Spinal cord (tissue), 9 donors: ENCODE measurements at regions not wholly inside any gene's neighbourhood (a gene's known extent, or its start where the extent isn't known, plus 50 kb on each side); places are given as distances from the start of the nearest gene placed in this dataset.
"Not testable (repeated sequence)": the region's sequence is repeated elsewhere in the genome, so short reads cannot be mapped to it uniquely, and the experiment has no call there.

Experiments
- DNase-seq, 6 donors: peaks; one replicate each; pipeline versions ENCODE4 v3.0.0 to v3.0.0-alpha.2; 2013 to 2015; ENCODE audit warnings: low spot score in 6 of 6, low read depth in 4 of 6
- H3K27ac ChIP-seq: one replicate; pipeline ENCODE4 v1.5.1; 2013; ENCODE audit warnings: low read depth, low read length, control low read depth
- H3K27me3 ChIP-seq: one replicate; pipeline ENCODE4 v1.6.1; 2013; ENCODE audit warnings: low read length; ENCODE audit not compliant: control insufficient read depth, insufficient read depth
- H3K36me3 ChIP-seq: one replicate; pipeline ENCODE4 v1.6.1; 2013; ENCODE audit warnings: low read length; ENCODE audit not compliant: control insufficient read depth, insufficient read depth
- H3K4me1 ChIP-seq: one replicate; pipeline ENCODE4 v1.6.1; 2013; ENCODE audit warnings: low read length; ENCODE audit not compliant: control insufficient read depth, insufficient read depth
- H3K4me3 ChIP-seq: one replicate; pipeline ENCODE4 v1.5.1; 2013; ENCODE audit warnings: low read depth, low read length, control low read depth
- H3K9me3 ChIP-seq: one replicate; pipeline ENCODE4 v1.6.1; 2013; ENCODE audit warnings: low read length; ENCODE audit not compliant: control insufficient read depth, insufficient read depth
- WGBS: methylation state at CpG from one replicate; pipeline ENCODE4 v1.1.5; 2013; ENCODE audit warnings: missing lambda C conversion rate; ENCODE audit not compliant: insufficient coverage; 5-methylcytosine and 5-hydroxymethylcytosine counted together
- donor health status: healthy.

DNA sequence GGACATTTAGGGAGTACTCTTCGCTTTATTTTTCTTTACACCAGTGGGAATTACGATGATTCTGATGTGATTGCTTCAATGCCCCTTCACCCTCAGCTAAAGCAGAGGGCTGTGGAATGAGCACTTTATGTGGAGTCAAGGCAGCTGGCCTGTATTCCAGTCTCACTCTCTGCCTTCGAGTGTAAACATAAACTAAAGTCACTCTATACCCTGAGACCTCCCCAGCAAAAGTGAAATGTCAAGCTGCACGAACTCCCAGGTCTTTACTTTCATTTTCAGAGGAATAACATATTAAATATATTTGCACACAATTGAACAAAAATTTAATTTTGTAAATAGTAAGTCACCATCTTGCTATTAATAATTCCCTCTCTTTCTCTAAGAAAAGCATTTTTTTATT, 557.1 kb downstream of the DACH1 start:
- Histone ChIP-seq H3K27me3 (no peaks in the 10 kb centered on the region), H3K9me3 (no peaks in the 10 kb centered on the region), H3K27ac (no peak overlapping the region), H3K4me3 (no peak overlapping the region), H3K36me3 (no peaks in the 10 kb centered on the region), H3K4me1 (no peaks in the 10 kb centered on the region)
- WGBS = no CpG with 5 or more reads among the region's 4 CpGs
- DNase-seq = no peak

DNA sequence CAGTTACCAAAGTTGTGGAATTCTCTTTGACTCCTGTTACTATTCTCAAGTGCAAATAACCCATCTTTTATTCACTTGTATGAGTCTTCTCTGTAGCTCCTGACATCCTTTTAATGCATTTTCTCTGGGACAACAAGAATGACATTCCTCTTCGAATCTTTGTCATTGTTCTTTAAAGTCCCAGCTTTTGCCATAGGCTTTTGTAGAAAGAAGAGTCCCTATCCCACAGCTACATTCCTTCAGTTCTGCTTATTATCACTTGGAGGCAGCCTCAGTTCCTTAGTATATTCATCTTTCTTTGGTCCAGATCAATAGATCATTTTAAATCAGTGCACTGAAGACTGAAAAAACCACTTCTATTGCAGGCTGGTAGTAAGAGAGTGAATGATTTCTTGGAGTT, 560.2 kb downstream of the DACH1 start:
- Histone ChIP-seq H3K27me3 (no peaks in the 10 kb centered on the region), H3K36me3 (no peaks in the 10 kb centered on the region), H3K9me3 (no peaks in the 10 kb centered on the region), H3K27ac (no peak overlapping the region), H3K4me1 (no peaks in the 10 kb centered on the region), H3K4me3 (no peak overlapping the region)
- WGBS = 20% methylated on average over 1 of the region's 1 CpG
- no peak for DNase-seq

DNA sequence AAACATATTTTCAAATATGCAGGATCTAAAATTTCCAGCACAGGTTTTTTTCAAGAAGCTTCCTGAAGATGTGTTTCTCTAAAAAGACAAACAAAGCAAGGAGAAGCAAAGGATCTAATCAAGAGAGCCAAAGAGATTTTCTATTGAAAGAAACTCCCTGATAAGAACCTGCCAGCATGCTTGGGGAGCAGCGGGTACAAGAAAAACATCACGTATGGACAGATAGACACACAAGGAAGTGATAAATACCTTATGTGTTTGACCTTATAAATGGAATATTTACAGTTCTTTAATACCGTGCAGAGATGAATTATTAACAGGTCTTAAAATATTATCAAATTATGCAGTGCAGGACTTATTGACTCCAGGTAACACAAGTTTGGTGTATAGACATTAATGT, 562.1 kb downstream of the DACH1 start:
- no peak overlapping the region for H3K27ac ChIP-seq
- no CpG with 5 or more reads among the region's 3 CpGs for WGBS
- no peaks in the 10 kb centered on the region for H3K4me1 ChIP-seq
- no peak overlapping the region for H3K4me3 ChIP-seq
- H3K36me3 ChIP-seq = no peaks in the 10 kb centered on the region
- no peaks in the 10 kb centered on the region for H3K9me3 ChIP-seq
- no peak for DNase-seq
- H3K27me3 ChIP-seq = no peaks in the 10 kb centered on the region

DNA sequence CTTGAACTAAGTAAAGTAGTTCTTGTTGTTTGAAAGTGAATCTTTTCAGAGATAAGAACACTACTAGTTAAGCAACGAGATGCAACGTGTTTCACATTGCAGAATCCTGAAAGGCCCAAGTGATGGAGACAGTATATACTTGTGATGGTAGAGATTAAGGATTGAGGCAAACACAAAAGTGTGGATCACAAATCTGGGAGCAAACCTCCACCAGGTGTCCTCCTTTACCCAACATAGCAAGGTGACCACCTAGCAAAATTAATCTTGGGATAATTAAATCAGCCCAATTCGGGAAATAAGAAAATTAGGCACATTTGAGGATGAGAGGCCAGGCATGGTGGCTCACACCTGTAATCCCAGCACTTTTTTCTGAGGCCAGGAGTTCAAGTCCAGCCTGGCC, 563.9 kb downstream of the DACH1 start:
- Histone ChIP-seq H3K27me3 (no peaks in the 10 kb centered on the region), H3K36me3 (no peaks in the 10 kb centered on the region), H3K4me3 (no peak overlapping the region), H3K27ac (no peak overlapping the region), H3K4me1 (no peaks in the 10 kb centered on the region), H3K9me3 (no peaks in the 10 kb centered on the region)
- WGBS = 83% methylated on average over 1 of the region's 3 CpGs
- no peak for DNase-seq

DNA sequence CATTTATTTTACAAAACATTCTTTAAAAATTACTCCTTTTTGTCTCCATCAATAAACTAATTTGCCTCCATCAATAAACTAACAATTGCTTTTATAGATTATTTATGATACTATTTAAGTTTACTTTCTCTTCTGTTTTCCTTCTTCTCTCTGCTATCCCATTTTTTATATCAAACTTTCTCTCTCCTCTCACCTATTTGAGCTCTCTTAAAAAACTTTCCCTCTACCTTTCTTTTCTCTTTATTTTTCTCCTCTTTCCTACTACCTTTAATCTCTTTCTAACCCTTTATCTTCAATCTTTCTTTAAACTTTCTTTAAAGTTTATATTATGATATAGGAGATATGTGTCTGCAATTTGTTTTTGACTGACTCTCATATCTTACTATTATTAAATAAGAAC, 566.4 kb downstream of the DACH1 start:
- Histone ChIP-seq H3K27me3 (no peaks in the 10 kb centered on the region), H3K4me3 (no peak overlapping the region), H3K27ac (no peak overlapping the region), H3K4me1 (no peaks in the 10 kb centered on the region), H3K36me3 (no peaks in the 10 kb centered on the region), H3K9me3 (no peaks in the 10 kb centered on the region)
- no peak for DNase-seq

DNA sequence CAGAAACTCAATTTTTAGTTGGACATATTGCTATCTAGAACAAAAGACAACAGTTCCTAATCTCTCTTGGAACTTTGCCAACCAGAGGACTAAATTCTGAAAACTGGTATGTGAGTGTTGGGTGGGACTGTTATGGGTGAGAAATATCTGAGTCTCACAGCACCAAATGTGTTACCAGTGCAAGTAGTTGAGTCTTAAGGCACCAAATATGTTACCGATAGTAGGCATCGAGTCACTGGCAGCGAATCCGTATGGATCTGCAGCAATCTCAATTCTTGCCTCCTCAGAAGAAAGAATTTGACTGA, 575.2 kb downstream of the DACH1 start:
- WGBS = 99% methylated on average over 4 of the region's 4 CpGs
- no peaks in the 10 kb centered on the region for H3K36me3 ChIP-seq

DNA sequence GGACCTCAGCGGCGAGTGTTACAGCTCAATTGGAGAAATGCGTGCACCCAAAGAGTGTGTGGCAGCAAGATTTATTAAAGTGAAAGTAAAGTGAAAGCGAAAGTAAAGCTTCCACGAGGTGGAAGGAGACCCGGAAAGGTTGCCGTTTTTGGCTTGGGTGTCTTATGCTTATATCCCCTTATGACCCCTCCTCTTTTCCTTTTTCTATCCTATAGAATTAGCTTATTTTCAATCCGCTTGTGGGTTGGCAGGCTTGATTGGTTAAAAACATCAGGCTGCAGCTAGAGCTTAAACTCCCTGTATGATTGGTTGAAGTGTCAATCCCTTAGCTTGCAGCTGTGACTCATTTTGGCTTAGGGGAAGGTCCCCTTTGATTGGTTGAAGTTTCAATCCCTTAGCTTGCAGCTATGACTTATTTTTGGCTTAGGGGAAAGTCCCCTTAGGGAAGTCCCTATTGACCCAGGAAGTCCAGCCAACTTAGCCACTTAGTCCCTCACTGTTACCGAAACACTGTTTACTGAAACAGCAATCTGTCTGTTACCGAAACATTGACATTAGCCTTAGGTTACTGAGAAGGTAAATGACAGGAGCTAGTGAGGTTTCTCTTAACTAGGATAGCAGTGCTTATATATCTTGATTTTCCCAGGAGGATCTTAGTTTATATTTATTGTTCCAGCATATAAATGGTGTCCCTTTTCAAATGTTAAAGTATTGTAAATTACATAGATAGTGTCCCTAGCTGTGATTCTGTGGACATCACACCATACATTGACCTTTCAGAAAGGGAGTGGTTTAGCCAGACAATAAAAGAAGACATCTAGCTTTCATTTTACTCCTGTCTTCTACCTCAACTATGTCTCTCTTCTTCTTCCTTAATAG, 575.8 kb downstream of the DACH1 start:
- no peaks in the 10 kb centered on the region for H3K4me1 ChIP-seq
- no peak overlapping the region for H3K27ac ChIP-seq
- no peak for DNase-seq
- H3K27me3 ChIP-seq = no peaks in the 10 kb centered on the region
- H3K9me3 ChIP-seq = no peaks in the 10 kb centered on the region
- no peak overlapping the region for H3K4me3 ChIP-seq
- no peaks in the 10 kb centered on the region for H3K36me3 ChIP-seq
- 100% methylated on average over 3 of the region's 10 CpGs for WGBS

More for the DNA sequence above, 575.2 kb downstream of the DACH1 start:
- Histone ChIP-seq H3K27me3 (no peaks in the 10 kb centered on the region), H3K4me1 (no peaks in the 10 kb centered on the region), H3K9me3 (no peaks in the 10 kb centered on the region), H3K27ac (no peak overlapping the region), H3K4me3 (no peak overlapping the region)
- DNase-seq = no peak

DNA sequence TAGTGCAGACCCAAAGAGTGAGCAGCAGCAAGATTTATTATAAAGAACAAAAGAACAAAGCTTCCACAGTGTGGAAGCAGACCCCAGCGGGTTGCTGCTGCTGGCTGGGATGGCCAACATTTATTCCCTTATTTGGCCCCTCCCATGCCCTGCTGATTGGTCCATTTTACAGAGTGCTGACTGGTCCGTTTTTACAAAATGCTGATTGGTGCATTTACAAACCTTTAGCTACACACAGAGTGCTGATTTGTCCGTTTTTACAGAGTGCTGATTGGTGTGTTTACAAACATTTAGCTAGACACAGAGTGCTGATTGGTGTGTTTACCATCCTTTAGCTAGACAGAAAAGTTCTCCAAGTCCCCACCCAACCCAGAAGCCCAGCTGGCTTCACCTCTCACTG, 577.0 kb downstream of the DACH1 start:
- H3K4me3 ChIP-seq, H3K4me1 ChIP-seq, H3K27ac ChIP-seq, DNase-seq, H3K9me3 ChIP-seq, H3K36me3 ChIP-seq, H3K27me3 ChIP-seq: not testable (repeated sequence)
- WGBS = no CpG with 5 or more reads among the region's 3 CpGs

DNA sequence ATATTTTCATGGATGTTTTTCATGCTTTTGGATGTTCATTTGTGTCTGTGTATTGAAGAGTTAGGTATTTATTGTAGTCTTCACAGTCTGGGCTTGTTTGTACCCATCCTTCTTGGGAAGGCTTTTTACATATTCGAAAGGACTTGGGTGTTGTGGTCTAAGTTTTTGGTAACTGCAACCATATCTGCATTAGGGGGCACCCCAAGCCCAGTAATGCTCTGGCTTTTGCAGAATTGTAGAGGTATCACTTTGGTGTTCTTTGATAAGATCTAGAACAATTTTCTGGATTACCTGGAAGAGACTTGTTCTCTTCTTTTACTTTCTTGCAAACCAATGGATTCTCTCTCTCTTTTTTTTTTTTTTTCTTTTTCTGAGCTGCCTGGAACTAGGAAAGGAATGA, 581.3 kb downstream of the DACH1 start:
- Histone ChIP-seq H3K27ac (no peak overlapping the region), H3K4me3 (no peak overlapping the region), H3K27me3 (no peaks in the 10 kb centered on the region), H3K4me1 (no peaks in the 10 kb centered on the region), H3K9me3 (no peaks in the 10 kb centered on the region), H3K36me3 (no peaks in the 10 kb centered on the region)
- no CpG with 5 or more reads among the region's 1 CpG for whole genome bisulfite sequencing
- no peak for DNase-seq

DNA sequence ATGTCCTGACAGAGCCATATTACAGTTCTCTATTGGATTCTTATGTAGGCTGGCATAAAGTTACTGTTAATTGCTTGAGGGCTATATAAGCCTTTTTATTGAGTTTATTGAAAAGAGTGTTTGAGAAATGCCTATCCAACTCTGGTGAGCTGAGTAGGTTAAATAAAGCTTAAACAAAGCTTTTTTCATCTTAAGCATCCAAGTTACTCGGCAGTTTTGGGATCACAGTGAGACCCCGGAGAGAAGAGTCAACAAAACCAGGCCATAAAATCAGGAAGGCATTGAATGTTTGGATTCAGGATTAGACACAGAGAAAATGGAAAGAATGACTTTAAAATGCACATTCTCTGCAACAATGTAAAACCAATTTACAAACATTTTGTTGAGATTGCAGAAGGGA, 588.5 kb downstream of the DACH1 start:
- DNase-seq = peak in 2 of 6 donors; percentile 10 to 61
- Histone ChIP-seq H3K27me3 (no peaks in the 10 kb centered on the region), H3K9me3 (no peaks in the 10 kb centered on the region), H3K27ac (no peak overlapping the region), H3K4me1 (no peaks in the 10 kb centered on the region), H3K4me3 (no peak overlapping the region), H3K36me3 (no peaks in the 10 kb centered on the region)
- WGBS = 30% methylated on average over 2 of the region's 2 CpGs
